ENCODE measurements at regions not wholly inside any gene's neighbourhood (a gene's known extent, or its start where the extent isn't known, plus 50 kb on each side); places are given as distances from the start of the nearest gene placed in this dataset.
"Not testable (repeated sequence)": the region's sequence is repeated elsewhere in the genome, so short reads cannot be mapped to it uniquely, and the experiment has no call there.

DNA sequence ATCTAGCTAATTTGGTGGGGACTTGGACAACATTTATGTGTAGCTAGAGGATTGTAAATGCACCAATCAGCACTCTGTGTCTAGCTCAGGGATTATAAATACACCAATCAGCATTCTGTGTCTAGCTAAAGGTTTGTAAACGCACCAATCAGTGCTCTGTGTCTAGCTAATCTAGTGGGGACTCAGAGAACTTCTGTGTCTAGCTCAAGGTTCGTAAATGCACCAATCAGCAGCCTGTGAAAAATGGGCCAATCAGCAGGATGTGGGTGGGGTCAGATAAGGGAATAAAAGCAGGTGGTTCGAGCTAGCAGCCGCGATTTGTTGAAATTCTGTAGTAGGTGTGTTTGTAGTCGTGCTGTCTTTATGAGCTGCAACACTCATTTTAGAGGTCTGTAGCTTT lies 154.8 kb upstream of the RREB1 start:
- H3K27ac ChIP-seq (ENCODE audit: low read depth in 2 of 2, low read length in 1 of 2); H3K9me3 ChIP-seq; H3K4me1 ChIP-seq (ENCODE audit: control insufficient read depth in 1 of 2, insufficient read depth in 2 of 2, low read depth in 1 of 2, low read length in 1 of 2); H3K9me2 ChIP-seq; H4K20me1 ChIP-seq (ENCODE audit: insufficient read depth); H3K27me3 ChIP-seq (ENCODE audit: insufficient read depth); H3K4me2 ChIP-seq; H3K9ac ChIP-seq; H3F3A ChIP-seq (replicated peaks; ENCODE audit: insufficient read depth); H3K79me2 ChIP-seq (ENCODE audit: insufficient read depth); DNase-seq; CTCF ChIA-PET; H3K4me3 ChIP-seq (ENCODE audit: low read depth in 2 of 2, low read length in 1 of 2); H3K36me3 ChIP-seq (replicated peaks in 1 of 2; ENCODE audit: control insufficient read depth in 1 of 2, insufficient read depth in 2 of 2, low read length in 1 of 2); H2AFZ ChIP-seq (ENCODE audit: low read depth): not testable (repeated sequence)
- POLR2A ChIA-PET, result interaction anchor here (0.6 kb wide), 1 partner anchor 12 kb away, joined by 3 read pairs; no protein-coding TSS in a partner anchor
- 55% methylated on average over 6 of the region's 6 CpGs for WGBS (ENCODE audit: low lambda C conversion rate)

DNA sequence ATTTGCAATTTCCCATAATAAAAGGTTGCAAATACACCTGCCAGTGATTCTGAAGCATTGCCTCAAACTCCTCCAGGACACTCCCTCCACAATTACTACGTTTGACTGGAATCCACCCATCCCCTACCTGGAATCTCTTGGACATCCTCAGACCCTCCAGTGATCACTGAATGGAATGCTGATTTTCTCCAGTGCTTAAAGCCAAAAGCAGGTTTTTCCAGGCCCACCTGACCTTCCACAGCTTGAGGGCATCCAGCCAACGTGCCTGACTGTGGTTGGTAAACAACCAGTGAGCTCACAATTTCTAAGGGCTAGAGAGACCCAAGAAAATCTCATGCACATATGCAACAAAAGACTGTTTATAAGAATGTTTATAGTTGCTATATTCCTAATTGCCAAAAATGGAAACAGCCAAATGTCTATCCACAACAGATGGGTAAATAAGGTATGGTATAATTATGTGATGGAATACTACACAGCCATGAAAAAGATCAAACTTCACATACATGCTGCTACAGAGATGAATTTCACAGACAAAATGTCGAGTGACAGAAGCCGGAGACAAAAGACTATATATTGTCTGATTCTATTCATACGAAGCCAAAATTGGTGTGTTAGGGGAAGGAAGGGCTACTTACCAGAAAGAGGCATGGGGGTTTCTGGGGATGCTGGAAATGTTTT lies 147.1 kb upstream of the RREB1 start:
- CTCF ChIA-PET, result no interaction called here
- Histone ChIP-seq H3K4me3 (ENCODE audit: low read depth in 2 of 2, low read length in 1 of 2) (no peak overlapping the region), H3K36me3 (replicated peaks in 1 of 2; ENCODE audit: control insufficient read depth in 1 of 2, insufficient read depth in 2 of 2, low read length in 1 of 2) (no peaks in the 10 kb centered on the region), H3K27ac (ENCODE audit: low read depth in 2 of 2, low read length in 1 of 2) (no peak overlapping the region), H3K9me2 (no peaks in the 10 kb centered on the region), H3F3A (replicated peaks; ENCODE audit: insufficient read depth) (no peaks in the 10 kb centered on the region), H3K9ac (no peak overlapping the region), H3K27me3 (ENCODE audit: insufficient read depth) (no peaks in the 10 kb centered on the region), H2AFZ (ENCODE audit: low read depth) (no peak overlapping the region), H3K9me3 (no peaks in the 10 kb centered on the region), H3K4me1 (ENCODE audit: control insufficient read depth in 1 of 2, insufficient read depth in 2 of 2, low read depth in 1 of 2, low read length in 1 of 2) (no peaks in the 10 kb centered on the region; a peak in 1 of 4 replicates), H4K20me1 (ENCODE audit: insufficient read depth) (no peaks in the 10 kb centered on the region), H3K4me2 (no peak overlapping the region), H3K79me2 (ENCODE audit: insufficient read depth) (no peaks in the 10 kb centered on the region)
- TF ChIP-seq, protein P1, sequence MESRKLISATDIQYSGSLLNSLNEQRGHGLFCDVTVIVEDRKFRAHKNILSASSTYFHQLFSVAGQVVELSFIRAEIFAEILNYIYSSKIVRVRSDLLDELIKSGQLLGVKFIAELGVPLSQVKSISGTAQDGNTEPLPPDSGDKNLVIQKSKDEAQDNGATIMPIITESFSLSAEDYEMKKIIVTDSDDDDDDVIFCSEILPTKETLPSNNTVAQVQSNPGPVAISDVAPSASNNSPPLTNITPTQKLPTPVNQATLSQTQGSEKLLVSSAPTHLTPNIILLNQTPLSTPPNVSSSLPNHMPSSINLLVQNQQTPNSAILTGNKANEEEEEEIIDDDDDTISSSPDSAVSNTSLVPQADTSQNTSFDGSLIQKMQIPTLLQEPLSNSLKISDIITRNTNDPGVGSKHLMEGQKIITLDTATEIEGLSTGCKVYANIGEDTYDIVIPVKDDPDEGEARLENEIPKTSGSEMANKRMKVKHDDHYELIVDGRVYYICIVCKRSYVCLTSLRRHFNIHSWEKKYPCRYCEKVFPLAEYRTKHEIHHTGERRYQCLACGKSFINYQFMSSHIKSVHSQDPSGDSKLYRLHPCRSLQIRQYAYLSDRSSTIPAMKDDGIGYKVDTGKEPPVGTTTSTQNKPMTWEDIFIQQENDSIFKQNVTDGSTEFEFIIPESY (IDR thresholded peaks at IDR 0.05; ENCODE audit: borderline replicate concordance, low read depth), result no peak
- TF ChIP-seq, protein P2, sequence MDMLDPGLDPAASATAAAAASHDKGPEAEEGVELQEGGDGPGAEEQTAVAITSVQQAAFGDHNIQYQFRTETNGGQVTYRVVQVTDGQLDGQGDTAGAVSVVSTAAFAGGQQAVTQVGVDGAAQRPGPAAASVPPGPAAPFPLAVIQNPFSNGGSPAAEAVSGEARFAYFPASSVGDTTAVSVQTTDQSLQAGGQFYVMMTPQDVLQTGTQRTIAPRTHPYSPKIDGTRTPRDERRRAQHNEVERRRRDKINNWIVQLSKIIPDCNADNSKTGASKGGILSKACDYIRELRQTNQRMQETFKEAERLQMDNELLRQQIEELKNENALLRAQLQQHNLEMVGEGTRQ (IDR thresholded peaks at IDR 0.05; ENCODE audit: borderline replicate concordance, low read depth, low read length), result no peak
- no peak for TF ChIP-seq TCF12 (IDR thresholded peaks at IDR 0.05)
- no peak for TF ChIP-seq GABPA (IDR thresholded peaks at IDR 0.05; ENCODE audit: low read depth)
- TF ChIP-seq, protein P3, sequence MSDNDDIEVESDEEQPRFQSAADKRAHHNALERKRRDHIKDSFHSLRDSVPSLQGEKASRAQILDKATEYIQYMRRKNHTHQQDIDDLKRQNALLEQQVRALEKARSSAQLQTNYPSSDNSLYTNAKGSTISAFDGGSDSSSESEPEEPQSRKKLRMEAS (IDR thresholded peaks at IDR 0.05; ENCODE audit: low read depth), result no peak
- TF ChIP-seq NRF1 (IDR thresholded peaks at IDR 0.05; ENCODE audit: low read depth, low read length), result no peak
- no peak for TF ChIP-seq MEF2A (IDR thresholded peaks at IDR 0.05; ENCODE audit: borderline replicate concordance, low read depth)
- TF ChIP-seq RCOR1 (IDR thresholded peaks at IDR 0.05; ENCODE audit: low read length), result no peak
- TF ChIP-seq JUND (IDR thresholded peaks at IDR 0.05), result no peak
- TF ChIP-seq, protein P4, sequence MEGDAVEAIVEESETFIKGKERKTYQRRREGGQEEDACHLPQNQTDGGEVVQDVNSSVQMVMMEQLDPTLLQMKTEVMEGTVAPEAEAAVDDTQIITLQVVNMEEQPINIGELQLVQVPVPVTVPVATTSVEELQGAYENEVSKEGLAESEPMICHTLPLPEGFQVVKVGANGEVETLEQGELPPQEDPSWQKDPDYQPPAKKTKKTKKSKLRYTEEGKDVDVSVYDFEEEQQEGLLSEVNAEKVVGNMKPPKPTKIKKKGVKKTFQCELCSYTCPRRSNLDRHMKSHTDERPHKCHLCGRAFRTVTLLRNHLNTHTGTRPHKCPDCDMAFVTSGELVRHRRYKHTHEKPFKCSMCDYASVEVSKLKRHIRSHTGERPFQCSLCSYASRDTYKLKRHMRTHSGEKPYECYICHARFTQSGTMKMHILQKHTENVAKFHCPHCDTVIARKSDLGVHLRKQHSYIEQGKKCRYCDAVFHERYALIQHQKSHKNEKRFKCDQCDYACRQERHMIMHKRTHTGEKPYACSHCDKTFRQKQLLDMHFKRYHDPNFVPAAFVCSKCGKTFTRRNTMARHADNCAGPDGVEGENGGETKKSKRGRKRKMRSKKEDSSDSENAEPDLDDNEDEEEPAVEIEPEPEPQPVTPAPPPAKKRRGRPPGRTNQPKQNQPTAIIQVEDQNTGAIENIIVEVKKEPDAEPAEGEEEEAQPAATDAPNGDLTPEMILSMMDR (IDR thresholded peaks at IDR 0.05), result no peak
- no peak for TF ChIP-seq ELF1 (IDR thresholded peaks at IDR 0.05)
- TF ChIP-seq POLR2AphosphoS5 (IDR thresholded peaks at IDR 0.05; ENCODE audit: low read depth, low read length), result no peak
- no peak for TF ChIP-seq FOSL2 (IDR thresholded peaks at IDR 0.05; ENCODE audit: borderline replicate concordance, low read depth)
- TF ChIP-seq TAF1 (IDR thresholded peaks at IDR 0.05; ENCODE audit: borderline replicate concordance, low read depth, low read length), result no peak
- TF ChIP-seq RAD21 (IDR thresholded peaks at IDR 0.05; ENCODE audit: low read length), result no peak
- no peak for TF ChIP-seq SMC3 (IDR thresholded peaks at IDR 0.05; ENCODE audit: low read depth, low read length)
- no peak for TF ChIP-seq YY1 (IDR thresholded peaks at IDR 0.05; ENCODE audit: low read depth)
- no peak for TF ChIP-seq RFX5 (IDR thresholded peaks at IDR 0.05; ENCODE audit: low read length)
- TF ChIP-seq, protein P5, sequence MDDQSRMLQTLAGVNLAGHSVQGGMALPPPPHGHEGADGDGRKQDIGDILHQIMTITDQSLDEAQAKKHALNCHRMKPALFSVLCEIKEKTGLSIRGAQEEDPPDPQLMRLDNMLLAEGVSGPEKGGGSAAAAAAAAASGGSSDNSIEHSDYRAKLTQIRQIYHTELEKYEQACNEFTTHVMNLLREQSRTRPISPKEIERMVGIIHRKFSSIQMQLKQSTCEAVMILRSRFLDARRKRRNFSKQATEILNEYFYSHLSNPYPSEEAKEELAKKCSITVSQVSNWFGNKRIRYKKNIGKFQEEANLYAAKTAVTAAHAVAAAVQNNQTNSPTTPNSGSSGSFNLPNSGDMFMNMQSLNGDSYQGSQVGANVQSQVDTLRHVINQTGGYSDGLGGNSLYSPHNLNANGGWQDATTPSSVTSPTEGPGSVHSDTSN (IDR thresholded peaks at IDR 0.05), result no peak
- no peak for TF ChIP-seq MXI1 (IDR thresholded peaks at IDR 0.05; ENCODE audit: low read depth, low read length)
- 17% methylated on average over 5 of the region's 5 CpGs for WGBS (ENCODE audit: low lambda C conversion rate)
- no peak for DNase-seq
- POLR2A ChIA-PET, result no interaction called here

All from SK-N-SH (cell line).